ENCODE measurements at regions not wholly inside any gene's neighbourhood (a gene's known extent, or its start where the extent isn't known, plus 50 kb on each side); places are given as distances from the start of the nearest gene placed in this dataset.

- TF ChIP-seq POLR2A (IDR thresholded peaks at IDR 0.05) (no peak), CTCF (IDR thresholded peaks at IDR 0.05) (no peak)
Observed at GRCh38 chr13:105914291-105915036, 621.0 kb downstream of the EFNB2 start.
